GM12892 (cell line): ENCODE measurements at regions not wholly inside any gene's neighbourhood (a gene's known extent, or its start where the extent isn't known, plus 50 kb on each side); places are given as distances from the start of the nearest gene placed in this dataset.
"Not testable (repeated sequence)": the region's sequence is repeated elsewhere in the genome, so short reads cannot be mapped to it uniquely, and the experiment has no call there.

Source experiments
- DNase-seq: peaks from one replicate; pipeline ENCODE4 v3.0.0; 2011; ENCODE audit not compliant: insufficient read length
- FAIRE-seq: peaks from 2 replicates; lab custom pipeline; 2011; peaks lifted over from hg19 to GRCh38; lab: Jason Lieb, UNC
- POLR2A ChIP-seq: IDR thresholded peaks from 2 replicates; pipeline ENCODE4 v1.6.1; 2011; ENCODE audit warnings: low read depth, low read length, control low read depth
- POLR2AphosphoS5 ChIP-seq: IDR thresholded peaks from 2 replicates; pipeline ENCODE4 v1.6.1; 2011; ENCODE audit warnings: low read depth, low read length, control low read depth
- TAF1 ChIP-seq: IDR thresholded peaks from 2 replicates; pipeline ENCODE4 v1.6.1; 2011; ENCODE audit warnings: low read depth, mild to moderate bottlenecking, control low read depth, low read length, borderline replicate concordance

- FAIRE-seq (no peak), DNase-seq (no peak)
- TF ChIP-seq POLR2A = no peak
- no peak for TF ChIP-seq TAF1
- TF ChIP-seq POLR2AphosphoS5 = no peak
Measured at GRCh38 chr2:48202863-48203642, 111.4 kb upstream of the FOXN2 start.

GRCh38 chr2:48203668-48204067, 110.8 kb upstream of the FOXN2 start:
- TF ChIP-seq POLR2A (no peak), POLR2AphosphoS5 (no peak), TAF1 (no peak)
- FAIRE-seq (no peak), DNase-seq (no peak)

GRCh38 chr2:48204750-48205136, 109.7 kb upstream of the FOXN2 start:
- FAIRE-seq (no peak), DNase-seq (no peak)
- no peak for TF ChIP-seq POLR2AphosphoS5
- no peak for TF ChIP-seq POLR2A
- no peak for TF ChIP-seq TAF1

- no peak for DNase-seq
- TF ChIP-seq POLR2A (no peak), TAF1 (no peak), POLR2AphosphoS5 (no peak)
- no peak for FAIRE-seq
Measured at GRCh38 chr2:48205137-48205798, 109.2 kb upstream of the FOXN2 start.

GRCh38 chr2:48206056-48206656, 108.3 kb upstream of the FOXN2 start:
- not testable (repeated sequence) for FAIRE-seq, DNase-seq

GRCh38 chr2:48207201-48207641, 107.3 kb upstream of the FOXN2 start:
- TF ChIP-seq POLR2AphosphoS5 (no peak), TAF1 (no peak), POLR2A (no peak)
- no peak for DNase-seq
- FAIRE-seq = no peak

- DNase-seq (no peak), FAIRE-seq (no peak)
- TF ChIP-seq POLR2A (no peak), TAF1 (no peak), POLR2AphosphoS5 (no peak)
Measured at GRCh38 chr2:48207851-48208250, 106.6 kb upstream of the FOXN2 start.

- no peak for TF ChIP-seq POLR2A
- no peak for TF ChIP-seq TAF1
- TF ChIP-seq POLR2AphosphoS5 = no peak
- no peak for FAIRE-seq
- no peak for DNase-seq
Measured at GRCh38 chr2:48209214-48209885, 105.1 kb upstream of the FOXN2 start.

GRCh38 chr2:48210189-48210588, 104.3 kb upstream of the FOXN2 start:
- FAIRE-seq (no peak), DNase-seq (no peak)
- TF ChIP-seq POLR2AphosphoS5 (no peak), POLR2A (no peak), TAF1 (no peak)

- no peak for DNase-seq
- FAIRE-seq = no peak
- TF ChIP-seq POLR2A = no peak
Measured at GRCh38 chr2:48213646-48214045, 100.8 kb upstream of the FOXN2 start.

GRCh38 chr2:48218169-48218568, 96.3 kb upstream of the FOXN2 start:
- TF ChIP-seq POLR2A = no peak
- no peak for TF ChIP-seq TAF1
- no peak for TF ChIP-seq POLR2AphosphoS5
- FAIRE-seq (no peak), DNase-seq (no peak)

- DNase-seq (no peak), FAIRE-seq (no peak)
- no peak for TF ChIP-seq POLR2A
- TF ChIP-seq POLR2AphosphoS5 = no peak
- TF ChIP-seq TAF1 = no peak
Measured at GRCh38 chr2:48219234-48219554, 95.3 kb upstream of the FOXN2 start.

GRCh38 chr2:48219555-48220436, 94.7 kb upstream of the FOXN2 start:
- TF ChIP-seq TAF1 (no peak), POLR2AphosphoS5 (no peak), POLR2A (no peak)
- DNase-seq = no peak
- FAIRE-seq = no peak
